A549 (cell line): ENCODE measurements at regions not wholly inside any gene's neighbourhood (a gene's known extent, or its start where the extent isn't known, plus 50 kb on each side); places are given as distances from the start of the nearest gene placed in this dataset.

Source experiments
- ATAC-seq, 2 experiments: fragments of 200-7000 bp in 1 of 2; fragments of >200 bp in 1 of 2; cut with Nextera tagmentation in 1 of 2; cut with Tn5 transposase in 1 of 2; 3 replicates each; pipeline versions ENCODE4 v1.8.0 to v1.9.1; 2018 to 2020; ENCODE audit warnings: mild to moderate bottlenecking in 1 of 2, moderate library complexity in 1 of 2
- CTCF ChIA-PET: fragments of 300-600 bp; sonication (Branson Sonifier 250); formaldehyde crosslinking; extraction: SDS; loops from one replicate; lab custom pipeline; 2021; ENCODE audit warnings: antibody characterized with exemption, inconsistent platforms; lab: Yijun Ruan, JAX
- POLR2A ChIA-PET: fragments of 350-600 bp; formaldehyde crosslinking; extraction: SDS; loops from one replicate; lab custom pipeline; 2021; ENCODE audit warnings: antibody characterized with exemption, inconsistent platforms; lab: Yijun Ruan, JAX
- DNase-seq, 2 experiments: peaks; one replicate each; pipeline versions ENCODE4 v3.0.0 to v3.0.0-alpha.2; 2011 to 2016; ENCODE audit warnings: low read depth in 1 of 2, low spot score in 1 of 2
- FAIRE-seq: peaks from 2 replicates; lab custom pipeline; 2011; peaks lifted over from hg19 to GRCh38; lab: Jason Lieb, UNC
- H3K27ac ChIP-seq, 2 experiments: fragments of >200 bp; sonication (Bioruptor Twin); formaldehyde crosslinking; 3 replicates each; pipeline ENCODE4 v1.5.1; 2016 to 2017
- H3K4me1 ChIP-seq: fragments of >200 bp; sonication (Bioruptor Twin); formaldehyde crosslinking; 3 replicates; pipeline ENCODE4 v1.6.1; 2016
- H3K4me2 ChIP-seq: fragments of >200 bp; sonication (Bioruptor Twin); formaldehyde crosslinking; 3 replicates; pipeline ENCODE4 v1.6.1; 2016
- H3K4me3 ChIP-seq: fragments of >200 bp; sonication (Bioruptor Twin); formaldehyde crosslinking; 3 replicates; pipeline ENCODE4 v1.5.1; 2016
- H3K9me3 ChIP-seq: fragments of >200 bp; sonication (Bioruptor Twin); formaldehyde crosslinking; 3 replicates; pipeline ENCODE4 v1.6.1; 2016
- CEBPB ChIP-seq, 2 experiments: fragments of >200 bp in 1 of 2; sonication (Bioruptor Twin) in 1 of 2; formaldehyde crosslinking in 1 of 2; IDR thresholded peaks; 2 replicates each; pipeline ENCODE4 v1.6.1; 2012 to 2016
- EHF ChIP-seq: fragments of 250-450 bp; sonication (Bioruptor Pico); IDR thresholded peaks from 2 replicates; pipeline ENCODE4 v1.5.0; 2020; ENCODE audit warnings: mild to moderate bottlenecking
- EHMT2 ChIP-seq: fragments of 200-600 bp; sonication (generic); IDR thresholded peaks from 2 replicates; pipeline ENCODE4 v1.6.1; 2016; ENCODE audit warnings: antibody characterized with exemption, low read depth, mild to moderate bottlenecking, moderate library complexity
- ESRRA ChIP-seq: fragments of 150-350 bp; IDR thresholded peaks from 2 replicates; pipeline ENCODE4 v1.6.1; 2014; ENCODE audit warnings: mild to moderate bottlenecking, low read length, borderline replicate concordance
- FOSB ChIP-seq: fragments of 250-450 bp; sonication (Bioruptor Pico); IDR thresholded peaks from 2 replicates; pipeline ENCODE4 v1.5.0; 2020; ENCODE audit warnings: mild to moderate bottlenecking, moderate library complexity
- FOSL2 ChIP-seq, 2 experiments: fragments of 450-650 bp in 1 of 2; fragments of >200 bp in 1 of 2; sonication (Bioruptor Twin) in 1 of 2; formaldehyde crosslinking; IDR thresholded peaks; 2 replicates each; pipeline versions ENCODE4 v1.5.0 to v1.6.1; 2016 to 2020; ENCODE audit warnings: mild to moderate bottlenecking in 1 of 2, moderate library complexity in 1 of 2
- FOXS1 ChIP-seq: fragments of 250-450 bp; sonication (Bioruptor Pico); IDR thresholded peaks from 2 replicates; pipeline ENCODE4 v1.5.0; 2020; ENCODE audit warnings: mild to moderate bottlenecking, moderate library complexity
- HES2 ChIP-seq: fragments of >200 bp; sonication (Bioruptor Twin); formaldehyde crosslinking; IDR thresholded peaks from 2 replicates; pipeline ENCODE4 v1.6.1; 2016
- HOXA7 ChIP-seq: fragments of 250-450 bp; sonication (Bioruptor Pico); IDR thresholded peaks from 2 replicates; pipeline ENCODE4 v1.5.0; 2020; ENCODE audit warnings: mild to moderate bottlenecking, moderate library complexity
- HOXB13 ChIP-seq: fragments of 250-450 bp; sonication (Bioruptor Pico); IDR thresholded peaks from 2 replicates; pipeline ENCODE4 v1.5.0; 2020; ENCODE audit warnings: low read depth, mild to moderate bottlenecking, moderate library complexity
- JUN ChIP-seq, 2 experiments: fragments of >200 bp; sonication (Bioruptor Twin); formaldehyde crosslinking; IDR thresholded peaks; 2 replicates in 1 of 2; 3 replicates in 1 of 2; pipeline ENCODE4 v1.6.1; 2016 to 2017
- JUNB ChIP-seq: fragments of >200 bp; sonication (Bioruptor Twin); formaldehyde crosslinking; IDR thresholded peaks from 2 replicates; pipeline ENCODE4 v1.6.1; 2016
- MYC ChIP-seq: IDR thresholded peaks from 2 replicates; pipeline ENCODE4 v1.6.1; 2012; ENCODE audit warnings: mild to moderate bottlenecking, inconsistent platforms, low read length, improper control_type of control experiment, borderline replicate concordance
- NR3C1 ChIP-seq: fragments of >200 bp; sonication (Bioruptor Twin); formaldehyde crosslinking; IDR thresholded peaks from 3 replicates; pipeline ENCODE4 v1.6.1; 2017
- PHF8 ChIP-seq: fragments of 200-600 bp; sonication (generic); IDR thresholded peaks from 2 replicates; pipeline ENCODE4 v1.6.1; 2016; ENCODE audit warnings: low read depth, mild to moderate bottlenecking, antibody characterized with exemption, moderate library complexity, borderline replicate concordance
- RAD21 ChIP-seq, 2 experiments: fragments of >200 bp in 1 of 2; sonication (Bioruptor Twin) in 1 of 2; formaldehyde crosslinking in 1 of 2; IDR thresholded peaks in 1 of 2; conservative IDR thresholded peaks in 1 of 2; 2 replicates in 1 of 2; 3 replicates in 1 of 2; pipeline ENCODE4 v1.6.1; 2012 to 2018; ENCODE audit warnings: inconsistent platforms in 1 of 2
- RARB ChIP-seq: fragments of 250-450 bp; sonication (Bioruptor Pico); IDR thresholded peaks from 2 replicates; pipeline ENCODE4 v1.8.0; 2021; ENCODE audit warnings: mild to moderate bottlenecking, moderate library complexity
- RNF2 ChIP-seq: fragments of 200-600 bp; sonication (generic); IDR thresholded peaks from 2 replicates; pipeline ENCODE4 v1.6.1; 2016; ENCODE audit warnings: low read depth, mild to moderate bottlenecking, antibody characterized with exemption, moderate library complexity, borderline replicate concordance
- SMC3 ChIP-seq: fragments of >200 bp; sonication (Bioruptor Twin); formaldehyde crosslinking; IDR thresholded peaks from 3 replicates; pipeline ENCODE4 v1.6.1; 2018; ENCODE audit warnings: inconsistent platforms
- SREBF2 ChIP-seq: fragments of 450-650 bp; IDR thresholded peaks from 2 replicates; pipeline ENCODE4 v1.6.1; 2014; ENCODE audit warnings: mild to moderate bottlenecking, moderate library complexity
- USF2 ChIP-seq: fragments of 450-650 bp; IDR thresholded peaks from 2 replicates; pipeline ENCODE4 v1.6.1; 2014; ENCODE audit warnings: antibody characterized with exemption
- WGBS: methylation state at CpG from one replicate; pipeline ENCODE4 v1.1.6; 2017; ENCODE audit errors: missing lambda C conversion rate; 5-methylcytosine and 5-hydroxymethylcytosine counted together
- TF ChIP-seq, protein P1 (sequence below): IDR thresholded peaks from 2 replicates; pipeline ENCODE4 v1.6.1; 2012; ENCODE audit warnings: low read depth, borderline replicate concordance
- TF ChIP-seq, protein P2 (sequence below): fragments of 250-450 bp; sonication (Bioruptor Pico); IDR thresholded peaks from 2 replicates; pipeline ENCODE4 v1.5.0; 2020; ENCODE audit warnings: low read depth, mild to moderate bottlenecking, moderate library complexity
- TF ChIP-seq, protein P3 (sequence below): fragments of >200 bp; sonication (Bioruptor Twin); formaldehyde crosslinking; IDR thresholded peaks from 3 replicates; pipeline ENCODE4 v1.5.1; 2016

DNA sequence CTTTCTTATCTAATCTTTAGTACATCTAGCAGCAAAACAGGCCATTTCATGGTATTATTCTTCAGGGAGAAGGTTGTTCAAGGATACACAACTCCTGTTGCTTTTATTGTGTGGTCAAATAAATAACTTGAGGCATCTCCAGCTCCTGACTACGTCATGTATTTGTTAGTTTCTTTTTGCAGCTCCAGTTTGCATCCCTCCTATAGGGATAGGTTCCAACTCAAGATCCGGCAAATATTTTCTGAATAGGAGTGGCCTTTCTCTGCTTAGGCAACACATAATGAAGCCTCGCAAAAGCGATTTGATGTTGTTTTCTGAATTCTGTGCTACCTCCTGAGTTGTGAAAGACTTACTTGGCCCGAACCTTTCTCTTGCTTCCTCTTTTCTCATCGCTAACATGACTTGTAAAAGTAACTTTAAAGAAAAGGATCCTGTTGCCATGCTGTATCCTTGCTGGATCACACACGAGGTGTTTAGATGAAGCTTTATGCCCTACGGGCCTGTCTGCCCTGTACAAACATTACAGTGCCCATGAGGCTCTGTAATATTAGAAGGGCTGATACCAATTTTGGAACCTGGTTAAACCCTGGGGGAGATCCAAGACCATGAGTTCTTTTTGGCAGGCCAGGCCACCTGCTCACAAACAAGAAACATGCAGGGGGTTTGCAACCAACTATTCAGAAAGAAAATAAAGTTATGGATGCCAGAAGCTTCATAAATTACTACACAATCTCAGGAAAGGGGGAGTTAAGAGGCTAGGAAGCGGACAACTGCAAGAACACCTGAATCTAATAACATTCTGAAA lies 149.8 kb upstream of the FGF10 start:
- Histone ChIP-seq H3K4me1 (no peaks in the 10 kb centered on the region), H3K4me2 (no peak overlapping the region), H3K4me3 (no peak overlapping the region), H3K9me3 (no peaks in the 10 kb centered on the region), H3K27ac (no peak overlapping the region)
- peak in 1 of 2 experiments; percentile 1 for DNase-seq
- no peak for FAIRE-seq
- TF ChIP-seq MYC (no peak), NR3C1 (no peak), PHF8 (no peak), USF2 (no peak), HOXB13 (no peak), EHF (CRISPR knock-in tag) (no peak), FOXS1 (CRISPR knock-in tag) (no peak), ESRRA (no peak), FOSL2 (IDR thresholded peaks at IDR 0.05) (no peak), FOSL2 (CRISPR knock-in tag; IDR thresholded peaks at IDR 0.05) (no peak), FOSB (CRISPR knock-in tag) (no peak), EHMT2 (no peak), RAD21 (conservative IDR thresholded peaks at IDR 0.05 in 1 of 2, IDR thresholded peaks at IDR 0.05 in 1 of 2) (no peak), JUN (IDR thresholded peaks at IDR 0.05) (no peak), RNF2 (no peak), CEBPB (IDR thresholded peaks at IDR 0.05) (no peak)
- TF ChIP-seq, protein P1, sequence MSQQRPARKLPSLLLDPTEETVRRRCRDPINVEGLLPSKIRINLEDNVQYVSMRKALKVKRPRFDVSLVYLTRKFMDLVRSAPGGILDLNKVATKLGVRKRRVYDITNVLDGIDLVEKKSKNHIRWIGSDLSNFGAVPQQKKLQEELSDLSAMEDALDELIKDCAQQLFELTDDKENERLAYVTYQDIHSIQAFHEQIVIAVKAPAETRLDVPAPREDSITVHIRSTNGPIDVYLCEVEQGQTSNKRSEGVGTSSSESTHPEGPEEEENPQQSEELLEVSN: no peak
- ATAC-seq: no peak
- ChIA-PET CTCF (no interaction called here), POLR2A (no interaction called here)
- whole genome bisulfite sequencing: 20% methylated on average over 9 of the region's 9 CpGs

- FAIRE-seq: no peak
- ATAC-seq: peak in 1 of 2 experiments; percentile 36; a peak in 1 of 6 replicates
- TF ChIP-seq HES2 (no peak), SMC3 (peak; percentile 47; the same call in 2 of the 3 replicates), RARB (no peak), JUNB (no peak), CEBPB (IDR thresholded peaks at IDR 0.05) (no peak), HOXA7 (CRISPR knock-in tag) (no peak), FOSB (CRISPR knock-in tag) (no peak), RAD21 (conservative IDR thresholded peaks at IDR 0.05 in 1 of 2, IDR thresholded peaks at IDR 0.05 in 1 of 2) (peak; percentile 41 to 49; a peak in 3 of 5 replicates), SREBF2 (no peak)
- TF ChIP-seq, protein P2, sequence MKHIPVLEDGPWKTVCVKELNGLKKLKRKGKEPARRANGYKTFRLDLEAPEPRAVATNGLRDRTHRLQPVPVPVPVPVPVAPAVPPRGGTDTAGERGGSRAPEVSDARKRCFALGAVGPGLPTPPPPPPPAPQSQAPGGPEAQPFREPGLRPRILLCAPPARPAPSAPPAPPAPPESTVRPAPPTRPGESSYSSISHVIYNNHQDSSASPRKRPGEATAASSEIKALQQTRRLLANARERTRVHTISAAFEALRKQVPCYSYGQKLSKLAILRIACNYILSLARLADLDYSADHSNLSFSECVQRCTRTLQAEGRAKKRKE (CRISPR knock-in tag): no peak
- TF ChIP-seq, protein P3, sequence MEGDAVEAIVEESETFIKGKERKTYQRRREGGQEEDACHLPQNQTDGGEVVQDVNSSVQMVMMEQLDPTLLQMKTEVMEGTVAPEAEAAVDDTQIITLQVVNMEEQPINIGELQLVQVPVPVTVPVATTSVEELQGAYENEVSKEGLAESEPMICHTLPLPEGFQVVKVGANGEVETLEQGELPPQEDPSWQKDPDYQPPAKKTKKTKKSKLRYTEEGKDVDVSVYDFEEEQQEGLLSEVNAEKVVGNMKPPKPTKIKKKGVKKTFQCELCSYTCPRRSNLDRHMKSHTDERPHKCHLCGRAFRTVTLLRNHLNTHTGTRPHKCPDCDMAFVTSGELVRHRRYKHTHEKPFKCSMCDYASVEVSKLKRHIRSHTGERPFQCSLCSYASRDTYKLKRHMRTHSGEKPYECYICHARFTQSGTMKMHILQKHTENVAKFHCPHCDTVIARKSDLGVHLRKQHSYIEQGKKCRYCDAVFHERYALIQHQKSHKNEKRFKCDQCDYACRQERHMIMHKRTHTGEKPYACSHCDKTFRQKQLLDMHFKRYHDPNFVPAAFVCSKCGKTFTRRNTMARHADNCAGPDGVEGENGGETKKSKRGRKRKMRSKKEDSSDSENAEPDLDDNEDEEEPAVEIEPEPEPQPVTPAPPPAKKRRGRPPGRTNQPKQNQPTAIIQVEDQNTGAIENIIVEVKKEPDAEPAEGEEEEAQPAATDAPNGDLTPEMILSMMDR: peak; percentile 53
- TF ChIP-seq, protein P1: no peak
- H3K9me3 ChIP-seq: no peaks in the 10 kb centered on the region
- 16% methylated on average over 3 of the region's 3 CpGs for whole genome bisulfite sequencing
- H3K4me3 ChIP-seq: no peak overlapping the region
- H3K27ac ChIP-seq: no peak overlapping the region
- CTCF ChIA-PET: interaction anchor here (1.0 to 1.5 kb wide), 2 partner anchors 46 to 237 kb away, joined by 3 to 5 read pairs; no protein-coding TSS in a partner anchor
- H3K4me1 ChIP-seq: no peaks in the 10 kb centered on the region
- H3K4me2 ChIP-seq: no peak overlapping the region
- DNase-seq: peak; percentile 10 to 29
- POLR2A ChIA-PET: no interaction called here
Observed at GRCh38 chr5:44536650-44537260, 147.5 kb upstream of the FGF10 start.
